Endothelial cell (in vitro differentiated cells): ENCODE measurements at regions not wholly inside any gene's neighbourhood (a gene's known extent, or its start where the extent isn't known, plus 50 kb on each side); places are given as distances from the start of the nearest gene placed in this dataset.

Source experiments
- DNase-seq: peaks from one replicate; pipeline ENCODE4 v3.0.0; 2021; ENCODE audit warnings: low spot score
- H3K27ac Mint-ChIP-seq: one replicate; pipeline ENCODE4 v1.8.0; 2021; ENCODE audit warnings: mixed read lengths, inconsistent platforms; ENCODE audit not compliant: unreplicated experiment
- H3K27me3 Mint-ChIP-seq: one replicate; pipeline ENCODE4 v1.8.0; 2021; ENCODE audit warnings: mild to moderate bottlenecking, moderate library complexity, mixed read lengths, inconsistent platforms; ENCODE audit not compliant: unreplicated experiment
- H3K36me3 Mint-ChIP-seq: one replicate; pipeline ENCODE4 v1.8.0; 2021; ENCODE audit warnings: mild to moderate bottlenecking, low read depth, mixed read lengths, inconsistent platforms; ENCODE audit not compliant: unreplicated experiment
- H3K4me1 Mint-ChIP-seq: one replicate; pipeline ENCODE4 v1.8.0; 2021; ENCODE audit warnings: mild to moderate bottlenecking, mixed read lengths, inconsistent platforms; ENCODE audit not compliant: unreplicated experiment
- H3K4me3 Mint-ChIP-seq: one replicate; pipeline ENCODE4 v1.8.0; 2021; ENCODE audit warnings: mild to moderate bottlenecking, mixed read lengths, inconsistent platforms; ENCODE audit not compliant: unreplicated experiment
- H3K9me3 Mint-ChIP-seq: one replicate; pipeline ENCODE4 v1.8.0; 2021; ENCODE audit warnings: mixed read lengths, inconsistent platforms; ENCODE audit not compliant: unreplicated experiment
- CTCF ChIP-seq: fragments of 200-600 bp; sonication (generic); IDR thresholded peaks from one replicate; pipeline ENCODE4 v1.5.0; 2021; ENCODE audit warnings: antibody characterized with exemption; ENCODE audit not compliant: unreplicated experiment

GRCh38 chr16:17014484-17015121 lies 456.2 kb downstream of the XYLT1 start:
- H3K4me3 Mint-ChIP-seq, result no peak overlapping the region
- DNase-seq, result no peak
- H3K27me3 Mint-ChIP-seq, result no peaks in the 10 kb centered on the region
- no peaks in the 10 kb centered on the region for H3K9me3 Mint-ChIP-seq
- H3K36me3 Mint-ChIP-seq, result no peaks in the 10 kb centered on the region
- no peak for TF ChIP-seq CTCF
- peaks cover 7% of the 10 kb centered on the region for H3K4me1 Mint-ChIP-seq
- H3K27ac Mint-ChIP-seq, result no peak overlapping the region

- Mint-ChIP-seq H3K27me3 (no peaks in the 10 kb centered on the region), H3K36me3 (no peaks in the 10 kb centered on the region), H3K9me3 (no peaks in the 10 kb centered on the region), H3K4me3 (no peak overlapping the region), H3K27ac (no peak overlapping the region), H3K4me1 (peaks cover 7% of the 10 kb centered on the region)
- no peak for DNase-seq
- no peak for TF ChIP-seq CTCF
Observed at GRCh38 chr16:17015702-17016101, 455.1 kb downstream of the XYLT1 start.

DNA sequence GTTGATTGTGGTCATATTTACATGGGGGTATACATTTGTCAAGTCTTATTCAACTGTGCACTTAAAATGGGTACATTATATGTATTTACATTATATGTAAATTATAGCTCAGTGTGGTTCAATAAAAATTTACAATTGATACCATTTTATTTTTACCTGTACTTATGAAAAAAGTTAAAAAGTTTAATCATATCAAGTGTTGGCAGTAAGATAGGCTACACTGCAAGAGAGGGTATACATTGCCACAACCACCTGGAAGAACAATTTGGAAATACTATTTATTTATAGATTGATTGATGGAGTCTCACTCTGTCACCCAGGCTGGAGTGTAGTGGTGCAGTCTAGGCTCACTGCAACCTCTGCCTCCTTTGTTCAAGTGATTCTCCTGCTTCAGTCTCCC lies 453.3 kb downstream of the XYLT1 start:
- Mint-ChIP-seq H3K4me3 (no peak overlapping the region), H3K4me1 (peaks cover 12% of the 10 kb centered on the region), H3K36me3 (no peaks in the 10 kb centered on the region), H3K27ac (no peak overlapping the region), H3K9me3 (no peaks in the 10 kb centered on the region), H3K27me3 (no peaks in the 10 kb centered on the region)
- TF ChIP-seq CTCF, result no peak
- DNase-seq, result no peak

DNA sequence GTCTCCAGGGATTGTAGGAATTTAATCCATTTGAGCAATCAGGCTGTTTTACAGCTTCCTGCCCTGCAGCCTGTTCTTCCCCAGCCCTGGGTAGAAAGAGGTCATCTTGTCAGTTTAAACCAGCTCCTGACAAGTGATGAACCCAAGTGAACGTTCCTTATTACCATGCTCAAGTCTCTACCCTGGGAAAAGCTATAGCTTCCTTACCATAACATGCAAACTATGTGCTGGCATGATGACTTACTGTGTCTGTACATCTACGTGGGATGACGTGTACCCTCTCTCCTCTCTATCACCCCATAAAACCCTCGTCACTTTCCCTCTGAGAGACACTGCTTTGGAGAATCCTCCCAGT lies 452.2 kb downstream of the XYLT1 start:
- no peaks in the 10 kb centered on the region for H3K9me3 Mint-ChIP-seq
- H3K27me3 Mint-ChIP-seq, result no peaks in the 10 kb centered on the region
- H3K27ac Mint-ChIP-seq, result no peak overlapping the region
- no peaks in the 10 kb centered on the region for H3K36me3 Mint-ChIP-seq
- peaks cover 16% of the 10 kb centered on the region for H3K4me1 Mint-ChIP-seq
- no peak overlapping the region for H3K4me3 Mint-ChIP-seq
- no peak for DNase-seq
- TF ChIP-seq CTCF, result no peak

DNA sequence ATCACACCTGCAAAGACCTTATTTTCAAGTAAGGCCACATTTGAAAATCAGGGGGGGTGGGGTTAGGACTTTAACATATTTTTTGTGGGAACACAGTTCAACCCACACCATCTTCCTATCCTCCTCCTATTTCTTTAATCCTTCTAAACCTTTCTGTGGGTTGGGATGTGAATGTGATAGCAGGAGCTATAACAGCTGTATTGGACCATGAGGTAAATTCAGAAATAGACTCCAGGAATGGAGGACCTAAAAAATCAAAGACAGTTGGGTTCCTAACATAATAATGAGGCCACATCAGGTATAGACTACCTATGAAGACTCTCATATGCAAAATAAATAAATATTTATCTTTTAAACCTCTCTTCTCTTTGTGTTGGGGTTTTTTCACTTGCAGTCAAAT lies 451.4 kb downstream of the XYLT1 start:
- Mint-ChIP-seq H3K27me3 (no peaks in the 10 kb centered on the region), H3K36me3 (no peaks in the 10 kb centered on the region), H3K27ac (no peak overlapping the region), H3K4me3 (no peak overlapping the region), H3K4me1 (peaks cover 16% of the 10 kb centered on the region), H3K9me3 (no peaks in the 10 kb centered on the region)
- DNase-seq, result no peak
- TF ChIP-seq CTCF, result no peak
